Tibial artery (tissue), 4 donors: ENCODE measurements at regions not wholly inside any gene's neighbourhood (a gene's known extent, or its start where the extent isn't known, plus 50 kb on each side); places are given as distances from the start of the nearest gene placed in this dataset.
"Not testable (repeated sequence)": the region's sequence is repeated elsewhere in the genome, so short reads cannot be mapped to it uniquely, and the experiment has no call there.

Experiments
- DNase-seq, 2 donors: peaks; one replicate each; pipeline ENCODE4 v3.0.0-alpha.2; 2019
- H3K27ac ChIP-seq, 2 donors: fragments of 200-600 bp; sonication (generic) in 1 of 2; 1 replicate in 1 of 2; 2 replicates in 1 of 2; pipeline ENCODE4 v1.5.1; 2018 to 2019; ENCODE audit warnings: mild to moderate bottlenecking in 1 of 2
- H3K27me3 ChIP-seq, 2 donors: fragments of 200-600 bp; sonication (generic) in 1 of 2; one replicate each; pipeline versions ENCODE4 v1.5.1 to v1.6.0; 2016 to 2019
- H3K36me3 ChIP-seq, 3 donors: fragments of 200-600 bp; sonication (generic) in 2 of 3; one replicate each; pipeline ENCODE4 v1.5.1; 2016 to 2019; ENCODE audit warnings: mild to moderate bottlenecking in 2 of 3
- H3K4me1 ChIP-seq, 4 donors: fragments of 200-600 bp; sonication (generic) in 2 of 4; 1 replicate in 3 of 4; 2 replicates in 1 of 4; pipeline ENCODE4 v1.5.1; 2016 to 2019
- H3K4me3 ChIP-seq, 2 donors: fragments of 200-600 bp; sonication (generic) in 1 of 2; 1 replicate in 1 of 2; 2 replicates in 1 of 2; pipeline ENCODE4 v1.5.1; 2018 to 2019; ENCODE audit warnings: mild to moderate bottlenecking in 2 of 2
- H3K9me3 ChIP-seq, 3 donors: fragments of 200-600 bp; sonication (generic) in 1 of 3; one replicate each; pipeline ENCODE4 v1.5.1; 2016 to 2019
- intact Hi-C: fragments of 100-400 bp; cut with DNase I; formaldehyde crosslinking; loops from one replicate; pipeline ENCODE4 v1.15.0; 2023; ENCODE audit warnings: low total_unique reads
- TF ChIP-seq, protein P1 (sequence below), 2 experiments: fragments of 200-600 bp in 1 of 2; fragments of 450-650 bp in 1 of 2; IDR thresholded peaks; one replicate each; pipeline ENCODE4 v1.5.1; 2017 to 2019; ENCODE audit warnings: antibody characterized with exemption in 2 of 2, mild to moderate bottlenecking in 1 of 2, moderate library complexity in 1 of 2

DNA sequence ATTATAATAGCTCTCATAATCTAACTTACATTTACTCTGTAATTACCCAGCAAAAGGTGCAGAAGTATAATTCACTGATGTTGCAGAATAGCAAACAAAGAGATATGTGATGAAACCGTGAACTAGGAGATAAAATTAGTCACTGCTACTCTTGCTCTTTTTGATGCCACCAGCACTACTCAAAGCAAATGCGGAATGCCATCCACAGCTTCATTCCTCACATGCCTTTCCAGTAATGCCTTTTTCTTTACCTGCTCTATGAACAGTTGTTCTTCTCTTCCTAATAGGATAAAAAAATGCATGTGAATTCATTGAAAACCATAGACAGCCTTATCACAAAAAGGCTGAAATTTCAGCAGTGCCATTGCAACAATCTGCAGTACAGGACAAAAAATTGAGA is 1129.5 kb downstream of the DIAPH3 start:
- DNase-seq, result no peak
- intact Hi-C loops, result no loop called here
- H3K27ac ChIP-seq, result no peak overlapping the region
- H3K4me3 ChIP-seq, result no peak overlapping the region
- no peaks in the 10 kb centered on the region for H3K27me3 ChIP-seq
- H3K4me1 ChIP-seq, result no peaks in the 10 kb centered on the region
- H3K36me3 ChIP-seq, result no peaks in the 10 kb centered on the region
- TF ChIP-seq, protein P1, sequence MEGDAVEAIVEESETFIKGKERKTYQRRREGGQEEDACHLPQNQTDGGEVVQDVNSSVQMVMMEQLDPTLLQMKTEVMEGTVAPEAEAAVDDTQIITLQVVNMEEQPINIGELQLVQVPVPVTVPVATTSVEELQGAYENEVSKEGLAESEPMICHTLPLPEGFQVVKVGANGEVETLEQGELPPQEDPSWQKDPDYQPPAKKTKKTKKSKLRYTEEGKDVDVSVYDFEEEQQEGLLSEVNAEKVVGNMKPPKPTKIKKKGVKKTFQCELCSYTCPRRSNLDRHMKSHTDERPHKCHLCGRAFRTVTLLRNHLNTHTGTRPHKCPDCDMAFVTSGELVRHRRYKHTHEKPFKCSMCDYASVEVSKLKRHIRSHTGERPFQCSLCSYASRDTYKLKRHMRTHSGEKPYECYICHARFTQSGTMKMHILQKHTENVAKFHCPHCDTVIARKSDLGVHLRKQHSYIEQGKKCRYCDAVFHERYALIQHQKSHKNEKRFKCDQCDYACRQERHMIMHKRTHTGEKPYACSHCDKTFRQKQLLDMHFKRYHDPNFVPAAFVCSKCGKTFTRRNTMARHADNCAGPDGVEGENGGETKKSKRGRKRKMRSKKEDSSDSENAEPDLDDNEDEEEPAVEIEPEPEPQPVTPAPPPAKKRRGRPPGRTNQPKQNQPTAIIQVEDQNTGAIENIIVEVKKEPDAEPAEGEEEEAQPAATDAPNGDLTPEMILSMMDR (IDR thresholded peaks at IDR 0.05), result no peak
- H3K9me3 ChIP-seq, result no peaks in the 10 kb centered on the region

DNA sequence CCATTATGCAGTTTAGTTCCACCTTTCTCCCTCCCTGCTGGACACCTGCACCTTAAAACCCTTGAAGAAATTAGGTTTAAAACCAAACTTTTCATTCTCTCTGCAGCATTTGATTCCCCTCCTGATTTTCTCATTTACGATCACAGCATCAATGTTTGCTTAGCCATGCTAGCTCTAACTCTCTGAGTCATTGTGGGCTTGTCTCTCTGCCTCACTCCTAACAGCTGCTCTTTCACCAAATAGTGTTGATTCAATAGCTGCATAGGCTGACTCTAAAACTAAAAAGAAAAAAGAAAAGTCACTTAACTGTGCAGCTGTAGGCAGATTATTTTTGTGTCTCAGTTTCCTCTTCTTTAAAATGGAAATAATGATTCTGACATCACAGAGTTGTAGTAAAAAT is 1124.9 kb downstream of the DIAPH3 start:
- no peaks in the 10 kb centered on the region for H3K36me3 ChIP-seq
- no peaks in the 10 kb centered on the region for H3K9me3 ChIP-seq
- no peak for DNase-seq
- H3K4me3 ChIP-seq, result no peak overlapping the region
- TF ChIP-seq, protein P1 (IDR thresholded peaks at IDR 0.05), result no peak
- H3K27ac ChIP-seq, result no peak overlapping the region
- intact Hi-C loops, result no loop called here
- H3K4me1 ChIP-seq, result no peaks in the 10 kb centered on the region
- no peaks in the 10 kb centered on the region for H3K27me3 ChIP-seq

DNA sequence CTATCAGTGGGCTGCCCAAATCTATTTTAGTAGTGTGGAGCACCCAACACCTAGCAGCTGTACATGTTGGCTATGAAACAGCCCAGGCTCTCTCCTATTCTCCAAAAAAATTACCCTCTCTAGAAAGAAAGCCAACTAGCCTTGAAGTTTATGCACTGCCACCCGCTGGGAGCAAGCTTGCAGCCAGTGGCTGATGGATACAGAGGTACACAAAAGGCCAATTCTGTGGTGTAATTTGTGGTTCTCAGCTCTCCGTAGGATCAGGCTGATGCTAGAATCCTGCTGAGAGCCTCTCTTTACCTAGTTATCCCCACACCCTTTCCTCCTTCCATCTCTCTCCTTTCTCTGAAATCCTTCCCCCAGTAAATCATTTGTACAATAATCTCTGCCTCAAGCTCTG is 1120.7 kb downstream of the DIAPH3 start:
- intact Hi-C loops, result no loop called here
- no peaks in the 10 kb centered on the region for H3K4me1 ChIP-seq
- no peaks in the 10 kb centered on the region for H3K36me3 ChIP-seq
- DNase-seq, result no peak
- no peaks in the 10 kb centered on the region for H3K9me3 ChIP-seq
- H3K27ac ChIP-seq, result no peak overlapping the region
- H3K27me3 ChIP-seq, result no peaks in the 10 kb centered on the region
- H3K4me3 ChIP-seq, result no peak overlapping the region
- TF ChIP-seq, protein P1 (IDR thresholded peaks at IDR 0.05), result no peak

DNA sequence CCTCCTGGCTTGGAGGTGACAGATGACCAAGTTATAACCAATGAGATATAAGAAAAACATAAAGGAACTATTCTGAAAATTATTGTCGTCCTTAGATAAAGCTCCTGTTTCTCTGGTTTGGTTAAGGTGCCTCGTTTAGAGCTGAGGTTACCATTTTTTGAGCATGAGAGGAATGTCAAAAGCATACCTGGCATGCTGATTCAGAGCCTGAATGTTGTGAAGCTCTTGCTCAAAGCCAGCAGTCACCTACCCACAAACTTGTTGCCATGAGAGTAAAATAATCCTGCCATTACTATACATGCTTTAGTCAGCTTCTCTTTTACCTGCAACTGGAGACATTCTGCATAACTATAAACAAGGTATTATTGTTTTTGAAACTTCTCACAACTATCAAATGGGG is 1116.2 kb downstream of the DIAPH3 start:
- H3K4me1 ChIP-seq, result no peaks in the 10 kb centered on the region
- H3K36me3 ChIP-seq, result no peaks in the 10 kb centered on the region
- H3K27ac ChIP-seq, result no peak overlapping the region
- no peaks in the 10 kb centered on the region for H3K9me3 ChIP-seq
- TF ChIP-seq, protein P1 (IDR thresholded peaks at IDR 0.05), result no peak
- H3K27me3 ChIP-seq, result no peaks in the 10 kb centered on the region
- DNase-seq, result no peak
- no peak overlapping the region for H3K4me3 ChIP-seq
- intact Hi-C loops, result no loop called here

DNA sequence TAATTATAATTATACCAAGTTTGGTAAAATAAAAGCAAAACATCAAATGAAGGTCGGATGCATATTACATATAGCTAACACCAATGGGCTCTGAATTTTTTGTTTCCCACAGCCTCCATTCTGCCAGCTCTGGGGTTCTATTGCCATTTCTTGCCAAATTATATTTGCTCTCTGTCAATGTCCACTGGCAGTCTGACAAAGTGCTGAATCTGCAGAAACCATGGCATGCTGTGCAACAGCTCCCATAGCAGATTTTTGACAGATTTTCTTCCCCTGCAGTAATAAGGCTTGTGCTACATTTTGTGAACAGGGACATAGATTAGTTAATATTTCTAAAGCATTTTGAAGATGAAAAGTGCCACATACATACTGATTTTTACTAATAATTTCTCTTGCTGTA is 1102.1 kb downstream of the DIAPH3 start:
- no peaks in the 10 kb centered on the region for H3K36me3 ChIP-seq
- no peaks in the 10 kb centered on the region for H3K9me3 ChIP-seq
- H3K4me3 ChIP-seq, result no peak overlapping the region
- no peaks in the 10 kb centered on the region for H3K4me1 ChIP-seq
- no peak overlapping the region for H3K27ac ChIP-seq
- DNase-seq, result no peak
- no peaks in the 10 kb centered on the region for H3K27me3 ChIP-seq
- intact Hi-C loops, result no loop called here
- TF ChIP-seq, protein P1 (IDR thresholded peaks at IDR 0.05), result no peak

DNA sequence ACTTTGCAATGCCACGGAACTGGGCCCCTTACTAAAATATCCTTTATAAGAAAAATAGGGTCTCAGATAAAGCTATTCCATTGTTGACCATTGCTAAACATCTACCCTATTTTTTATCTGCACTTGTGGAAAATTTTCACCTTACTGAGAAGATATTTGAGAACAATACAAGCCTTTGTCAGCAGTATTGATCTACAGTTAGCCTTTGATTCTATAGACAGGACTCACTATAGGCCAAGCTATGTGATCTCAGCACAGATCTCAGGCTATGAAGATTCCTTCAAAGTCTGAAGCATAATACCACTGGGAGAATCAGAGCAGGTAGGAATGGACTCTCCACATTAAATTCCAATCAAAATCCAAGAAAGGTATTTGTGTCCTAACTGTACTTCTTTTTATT is 1099.7 kb downstream of the DIAPH3 start:
- H3K27me3 ChIP-seq, result no peaks in the 10 kb centered on the region
- no peaks in the 10 kb centered on the region for H3K36me3 ChIP-seq
- no peaks in the 10 kb centered on the region for H3K9me3 ChIP-seq
- no peak overlapping the region for H3K27ac ChIP-seq
- TF ChIP-seq, protein P1 (IDR thresholded peaks at IDR 0.05), result no peak
- H3K4me3 ChIP-seq, result no peak overlapping the region
- no peaks in the 10 kb centered on the region for H3K4me1 ChIP-seq
- no peak for DNase-seq
- intact Hi-C loops, result no loop called here

DNA sequence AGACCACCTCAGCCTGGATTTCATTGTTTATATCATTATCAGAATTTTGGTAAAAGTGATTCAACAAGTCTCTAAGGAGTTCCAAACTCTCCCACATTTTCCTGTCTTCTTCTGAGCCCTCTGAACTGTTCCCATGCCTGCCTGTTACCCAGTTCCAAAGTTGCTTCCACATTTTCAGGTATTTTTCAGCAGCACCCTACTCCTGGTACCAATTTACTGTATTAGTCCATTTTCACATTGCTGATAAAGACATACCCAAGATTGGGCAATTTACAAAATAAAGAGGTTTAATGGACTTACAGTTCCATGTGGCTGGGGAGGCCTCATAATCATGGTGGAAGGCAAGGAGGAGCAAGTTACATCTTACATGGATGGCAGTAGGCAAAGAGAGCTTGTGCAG is 1087.3 kb downstream of the DIAPH3 start:
- H3K36me3 ChIP-seq, H3K4me3 ChIP-seq, H3K4me1 ChIP-seq, intact Hi-C loops, H3K27ac ChIP-seq, DNase-seq, H3K27me3 ChIP-seq: not testable (repeated sequence)
- peaks cover 0 to 11% (median 6%) of the 10 kb centered on the region in 3 donors for H3K9me3 ChIP-seq
